GM18907 (cell line): ENCODE measurements at regions not wholly inside any gene's neighbourhood (a gene's known extent, or its start where the extent isn't known, plus 50 kb on each side); places are given as distances from the start of the nearest gene placed in this dataset.
"Not testable (repeated sequence)": the region's sequence is repeated elsewhere in the genome, so short reads cannot be mapped to it uniquely, and the experiment has no call there.

Experiments
- ATAC-seq: cut with Tn5 transposase; IDR thresholded peaks from one replicate; pipeline ENCODE4 v1.9.1; 2021; ENCODE audit warnings: mild to moderate bottlenecking, moderate library complexity; ENCODE audit not compliant: unreplicated experiment

GRCh38 chr9:99472240-99472915, 250.3 kb downstream of the SEC61B start:
- ATAC-seq = no peak

DNA sequence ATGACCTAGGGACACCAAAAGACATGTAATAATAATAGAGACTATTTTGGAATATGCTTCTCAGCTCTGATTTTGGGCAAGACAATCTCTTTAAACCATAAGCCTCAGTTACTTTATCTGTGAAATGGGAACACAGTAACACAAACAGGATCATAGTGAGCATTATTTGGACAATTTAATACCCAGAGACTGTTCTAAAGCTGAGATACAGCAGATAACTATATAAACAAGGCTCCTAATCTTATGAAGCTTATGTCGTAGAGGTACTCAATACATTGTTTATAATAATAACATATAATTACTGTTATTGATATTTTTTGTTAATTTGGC, 250.8 kb downstream of the SEC61B start:
- no peak for ATAC-seq

- no peak for ATAC-seq
These were observed 252.1 kb downstream of the SEC61B start for GRCh38 chr9:99474186-99474585.

DNA sequence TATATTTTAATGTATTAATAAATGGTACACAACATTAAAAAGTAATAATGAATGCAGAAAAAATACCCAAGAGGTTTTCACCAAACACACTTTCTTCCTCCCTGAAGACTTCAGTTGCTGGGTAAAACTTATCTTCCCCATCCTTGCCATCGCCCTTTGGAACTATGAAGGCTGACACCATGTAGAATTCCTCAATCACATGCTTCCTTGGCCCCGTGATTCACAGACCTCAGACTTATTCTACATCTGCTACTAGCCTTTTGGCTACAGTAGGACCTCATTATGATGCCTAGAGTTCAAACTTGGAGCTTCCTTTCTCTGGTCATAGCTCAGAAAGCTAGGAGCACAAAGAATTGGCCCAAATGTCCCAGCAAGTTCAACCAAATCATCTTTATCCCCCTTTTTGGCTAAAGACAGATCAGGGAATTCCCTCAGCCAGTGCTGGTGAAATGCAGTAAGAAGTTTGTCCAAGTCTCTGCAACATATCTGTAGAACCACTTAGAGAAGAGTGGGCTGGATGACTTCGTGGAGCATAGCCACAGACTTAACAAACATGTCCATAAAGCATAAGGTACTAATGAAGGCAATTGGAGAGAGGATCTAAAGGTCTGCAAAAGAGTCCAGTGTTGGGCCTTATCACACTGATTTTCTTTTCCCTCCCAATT, 253.5 kb downstream of the SEC61B start:
- no peak for ATAC-seq

DNA sequence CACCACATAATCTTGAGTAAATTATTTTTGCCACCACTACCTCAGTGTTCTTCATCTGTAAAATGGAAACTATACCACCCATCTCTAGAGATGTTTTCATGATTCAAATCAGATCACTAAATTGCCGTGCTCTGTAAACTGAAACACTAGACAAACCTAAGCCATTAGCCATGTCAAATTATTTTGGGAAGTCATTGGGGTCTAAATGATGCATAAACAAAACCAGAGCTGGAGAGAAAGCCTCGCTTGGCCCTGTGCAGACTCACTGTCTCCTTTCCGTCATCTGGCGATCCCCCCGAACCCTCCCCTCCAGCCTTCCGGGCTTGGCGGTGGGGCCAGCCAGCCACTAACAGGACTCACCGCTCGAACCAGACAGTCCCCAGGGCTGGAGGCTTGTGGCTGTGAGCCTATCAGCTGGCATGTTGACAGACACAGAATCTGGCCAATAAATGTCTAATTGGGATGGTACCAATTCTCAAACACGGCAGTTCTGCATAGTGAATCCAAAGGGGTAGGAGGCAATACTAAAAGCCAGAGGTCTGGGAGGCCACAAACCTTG, 256.5 kb downstream of the SEC61B start:
- no peak for ATAC-seq

DNA sequence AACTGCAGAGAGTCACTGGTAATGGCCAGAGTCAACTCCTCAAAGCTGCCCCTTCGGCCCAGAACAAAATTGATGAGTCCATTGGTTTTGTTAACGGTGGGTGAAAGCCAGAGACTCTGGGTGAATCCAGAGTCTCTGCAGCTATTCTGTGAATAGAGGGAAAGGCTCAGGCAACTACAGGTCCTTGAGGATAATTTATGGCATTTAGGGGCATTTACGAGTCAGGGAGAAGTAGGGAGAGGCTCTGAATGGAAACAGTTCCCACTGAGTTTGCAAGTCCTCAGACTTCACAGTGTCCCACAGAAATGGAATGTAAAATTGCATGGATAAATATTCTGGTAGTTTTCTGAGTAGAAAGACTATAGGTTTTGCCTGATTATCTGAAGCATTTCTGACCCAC, 257.8 kb downstream of the SEC61B start:
- ATAC-seq = no peak

DNA sequence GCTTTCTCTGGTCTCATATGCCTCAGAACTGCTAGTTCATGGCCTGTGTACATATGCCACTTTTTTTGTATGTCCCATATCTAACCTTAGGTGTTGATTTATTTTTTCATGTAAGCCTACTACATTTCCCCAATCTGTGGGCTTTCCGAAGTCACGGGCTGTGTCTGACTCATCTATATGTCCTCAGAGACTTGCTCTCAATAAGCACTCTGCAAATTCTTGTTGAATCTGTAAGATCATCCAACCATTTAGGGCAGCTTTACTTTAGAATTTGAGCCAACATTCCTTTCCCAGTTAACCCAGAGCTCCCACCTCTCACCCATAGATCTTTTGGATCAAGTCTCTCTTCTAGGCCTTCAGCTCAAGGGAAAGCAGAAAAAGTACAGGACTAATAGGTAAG, 263.4 kb downstream of the SEC61B start:
- ATAC-seq = no peak

DNA sequence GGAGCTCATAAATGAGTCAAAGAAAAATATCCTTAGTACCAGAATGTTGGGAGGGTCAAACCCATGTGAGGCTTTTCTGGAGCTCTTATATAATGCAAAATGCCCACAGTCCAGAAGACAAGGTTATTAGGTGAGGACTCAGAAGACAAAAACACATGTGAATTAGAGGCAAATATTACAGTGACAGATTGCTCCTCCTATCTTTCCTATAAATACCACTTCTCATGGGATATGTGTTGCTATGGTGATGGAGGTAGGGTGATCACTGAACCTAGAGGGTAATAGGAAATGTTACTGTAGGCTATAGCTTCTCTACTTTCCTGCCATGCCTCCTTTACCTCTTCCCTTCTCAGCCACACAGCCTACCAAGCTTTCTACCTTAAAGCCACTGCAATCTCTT, 264.6 kb downstream of the SEC61B start:
- ATAC-seq = no peak

- no peak for ATAC-seq
These were observed 266.3 kb downstream of the SEC61B start for GRCh38 chr9:99488131-99489059.

DNA sequence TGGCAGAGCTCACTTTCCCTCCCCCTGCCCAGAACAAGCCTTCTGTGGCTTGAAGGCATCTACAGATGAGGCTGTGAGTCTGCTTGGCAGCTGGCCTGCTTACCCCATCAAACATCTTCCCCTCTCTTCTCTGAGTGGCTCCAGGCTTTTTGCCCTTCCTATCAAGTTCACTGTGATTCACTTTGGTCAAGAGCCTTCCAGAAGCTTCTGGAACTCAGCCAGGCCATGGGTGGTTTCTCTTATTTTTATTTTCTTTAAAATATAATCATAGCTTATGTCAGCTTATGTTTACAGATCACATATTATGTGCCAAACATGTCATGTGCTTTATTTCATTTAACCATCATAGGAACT, 267.0 kb downstream of the SEC61B start:
- no peak for ATAC-seq

DNA sequence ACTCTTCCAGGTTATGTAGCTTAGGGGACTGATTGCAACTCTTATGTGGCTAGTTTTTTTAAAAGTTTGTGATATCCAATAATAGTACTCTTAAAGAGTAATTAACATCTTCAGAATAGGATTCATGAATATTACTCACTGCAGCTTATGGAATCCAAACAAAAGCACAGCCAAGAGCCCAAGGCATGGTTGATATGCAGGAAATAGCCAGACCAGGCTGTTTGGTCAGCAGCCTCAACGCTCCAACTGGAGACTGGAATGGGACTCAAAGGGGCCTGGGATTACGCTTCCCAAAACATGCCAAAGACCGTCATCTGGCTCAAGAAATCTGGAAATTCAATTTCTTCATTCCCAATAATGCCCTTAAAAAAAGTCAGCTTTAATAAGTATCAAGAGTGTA, 268.6 kb downstream of the SEC61B start:
- ATAC-seq = no peak

- ATAC-seq = peak; percentile 66
These were observed 269.5 kb downstream of the SEC61B start for GRCh38 chr9:99491408-99492158.

DNA sequence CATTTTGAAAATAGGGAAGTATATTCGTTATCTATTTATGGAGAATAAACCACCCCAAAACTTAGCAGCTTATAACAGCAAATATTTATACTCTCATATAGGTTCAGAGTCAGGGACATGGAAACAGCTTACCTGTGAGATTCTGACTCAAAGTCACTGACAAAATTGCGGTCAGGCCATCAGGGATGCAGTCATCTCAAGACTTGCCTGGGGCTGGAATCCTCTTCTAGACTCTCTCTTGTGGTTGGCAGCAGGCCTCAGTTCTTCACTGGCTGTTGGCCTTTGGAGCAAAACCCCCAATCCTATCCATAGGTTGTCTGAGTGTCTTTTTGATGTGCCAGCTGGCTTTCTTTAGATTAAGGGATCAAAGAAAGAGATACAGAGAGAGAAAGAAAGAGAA, 275.6 kb downstream of the SEC61B start:
- ATAC-seq = no peak

DNA sequence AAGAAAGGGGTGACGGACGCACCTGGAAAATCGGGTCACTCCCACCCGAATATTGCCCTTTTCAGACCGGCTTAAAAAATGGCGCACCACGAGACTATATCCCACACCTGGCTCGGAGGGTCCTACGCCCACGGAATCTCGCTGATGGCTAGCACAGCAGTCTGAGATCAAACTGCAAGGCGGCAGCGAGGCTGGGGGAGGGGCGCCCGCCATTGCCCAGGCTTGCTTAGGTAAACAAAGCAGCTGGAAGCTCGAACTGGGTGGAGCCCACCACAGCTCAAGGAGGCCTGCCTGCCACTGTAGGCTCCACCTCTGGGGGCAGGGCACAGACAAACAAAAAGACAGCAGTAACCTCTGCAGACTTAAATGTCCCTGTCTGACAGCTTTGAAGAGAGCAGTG, 276.9 kb downstream of the SEC61B start:
- ATAC-seq = not testable (repeated sequence)

DNA sequence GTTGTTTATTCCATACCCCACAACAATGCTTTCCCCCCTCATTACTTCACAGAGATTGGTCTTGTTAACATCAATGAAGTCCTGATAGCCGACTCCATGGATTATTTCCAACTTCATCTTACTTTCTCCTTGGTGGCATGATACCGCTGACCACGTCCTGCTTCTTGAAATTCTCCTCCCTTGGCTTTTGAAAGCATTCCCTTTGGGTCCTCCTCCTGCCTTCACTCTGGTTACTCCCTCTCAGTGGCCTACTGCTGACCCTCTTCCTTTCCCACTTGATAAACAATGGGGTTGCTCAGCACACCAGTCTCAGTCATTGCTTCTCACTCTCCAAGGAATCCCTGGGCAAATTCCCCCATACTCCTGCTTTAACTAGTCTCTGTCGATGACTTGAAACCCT, 283.9 kb downstream of the SEC61B start:
- no peak for ATAC-seq

DNA sequence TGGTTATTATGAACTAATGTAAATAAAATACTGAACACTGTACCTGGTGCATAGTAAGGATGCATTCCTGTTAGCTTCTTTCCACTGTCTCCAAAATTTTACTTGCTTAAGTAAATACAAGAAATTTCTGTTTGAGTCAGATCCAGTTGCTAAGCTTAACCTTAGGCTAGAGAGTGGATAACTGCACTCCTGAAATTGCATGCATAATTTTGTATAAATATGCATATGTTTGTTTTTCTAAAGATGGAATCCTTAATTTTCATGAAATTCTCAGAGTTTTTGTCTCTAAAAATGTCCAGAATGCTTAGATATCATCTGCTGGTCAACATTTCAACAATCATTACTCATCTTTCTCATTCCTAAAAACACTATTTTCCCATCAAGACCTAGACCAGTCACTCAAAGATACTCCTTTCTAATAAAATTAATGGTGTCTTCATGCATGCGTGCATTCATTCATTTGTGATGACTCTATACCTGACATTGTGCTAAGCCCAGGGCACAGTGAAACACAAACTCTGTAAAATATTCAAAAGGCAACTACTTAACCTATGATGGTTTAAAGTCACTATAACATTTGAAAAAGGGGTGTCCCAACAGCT, 284.8 kb downstream of the SEC61B start:
- no peak for ATAC-seq

DNA sequence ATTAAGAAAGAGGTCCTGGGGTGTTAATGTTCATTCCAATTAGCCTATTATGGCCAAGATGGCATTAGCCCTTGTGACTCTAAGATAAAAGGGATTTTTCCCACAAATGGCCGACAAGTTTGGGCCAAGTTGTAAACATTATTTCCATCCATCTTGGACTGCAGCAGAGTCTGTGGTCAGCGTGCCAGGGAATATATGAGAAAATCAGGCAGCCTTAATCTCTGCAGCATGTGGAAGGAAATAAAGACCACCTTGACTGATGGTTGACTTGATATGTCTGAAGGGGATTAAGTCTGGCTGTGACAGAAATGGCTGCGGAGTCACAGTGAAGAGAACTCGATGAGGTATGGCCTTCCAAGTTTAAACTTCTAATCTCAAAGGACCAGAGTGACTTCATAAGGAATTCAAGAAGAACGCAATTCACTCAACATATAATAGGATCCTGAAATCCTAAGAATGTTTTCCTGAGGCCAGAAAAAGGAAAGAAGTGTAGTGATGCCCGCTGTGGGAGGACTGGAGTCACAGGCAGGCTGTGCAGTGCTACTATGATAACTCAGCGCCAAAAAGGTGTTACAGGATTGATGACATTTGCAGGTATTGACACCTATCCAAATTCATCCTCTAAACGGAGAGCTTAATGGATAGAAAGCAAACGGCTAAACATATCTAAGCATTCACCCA, 287.1 kb downstream of the SEC61B start:
- no peak for ATAC-seq

GRCh38 chr9:99509900-99510535, 287.9 kb downstream of the SEC61B start:
- ATAC-seq = no peak

GRCh38 chr9:99511723-99512122, 289.6 kb downstream of the SEC61B start:
- ATAC-seq = no peak
